Uterus (tissue), 2 donors: ENCODE measurements at regions not wholly inside any gene's neighbourhood (a gene's known extent, or its start where the extent isn't known, plus 50 kb on each side); places are given as distances from the start of the nearest gene placed in this dataset.

ENCODE experiments used
- POLR2A ChIP-seq, 2 donors: fragments of 450-650 bp; IDR thresholded peaks; one replicate each; pipeline ENCODE4 v1.6.1; 2016; ENCODE audit warnings: antibody characterized with exemption in 2 of 2, mild to moderate bottlenecking in 1 of 2, moderate library complexity in 1 of 2
- TF ChIP-seq, protein P1 (sequence below), 4 experiments: fragments of 200-600 bp in 2 of 4; fragments of 450-650 bp in 2 of 4; sonication (generic) in 2 of 4; IDR thresholded peaks; one replicate each; pipeline ENCODE4 v1.5.1; 2016 to 2019; ENCODE audit warnings: antibody characterized with exemption in 4 of 4, mild to moderate bottlenecking in 2 of 4, moderate library complexity in 1 of 4

DNA sequence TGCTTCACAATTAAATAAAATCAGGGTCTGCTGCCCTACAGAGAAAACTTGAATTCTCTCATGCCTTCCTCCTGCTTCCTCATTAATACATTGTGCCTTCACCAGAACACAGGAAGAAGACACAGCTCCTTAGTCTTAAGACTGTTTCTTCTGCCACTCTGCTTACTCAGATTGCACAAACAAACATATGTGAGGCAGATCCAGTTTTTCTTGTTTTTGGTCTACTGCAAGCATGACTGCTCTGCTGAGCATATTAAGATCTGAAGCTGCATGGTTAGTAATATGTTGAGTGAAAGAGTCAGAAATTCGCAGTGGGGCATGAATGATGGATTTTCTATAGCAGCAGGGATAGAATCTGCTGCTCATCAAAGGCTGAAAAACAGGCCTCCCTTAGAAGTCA lies 321.1 kb upstream of the STXBP6 start:
- no peak for TF ChIP-seq POLR2A (IDR thresholded peaks at IDR 0.05)
- TF ChIP-seq, protein P1, sequence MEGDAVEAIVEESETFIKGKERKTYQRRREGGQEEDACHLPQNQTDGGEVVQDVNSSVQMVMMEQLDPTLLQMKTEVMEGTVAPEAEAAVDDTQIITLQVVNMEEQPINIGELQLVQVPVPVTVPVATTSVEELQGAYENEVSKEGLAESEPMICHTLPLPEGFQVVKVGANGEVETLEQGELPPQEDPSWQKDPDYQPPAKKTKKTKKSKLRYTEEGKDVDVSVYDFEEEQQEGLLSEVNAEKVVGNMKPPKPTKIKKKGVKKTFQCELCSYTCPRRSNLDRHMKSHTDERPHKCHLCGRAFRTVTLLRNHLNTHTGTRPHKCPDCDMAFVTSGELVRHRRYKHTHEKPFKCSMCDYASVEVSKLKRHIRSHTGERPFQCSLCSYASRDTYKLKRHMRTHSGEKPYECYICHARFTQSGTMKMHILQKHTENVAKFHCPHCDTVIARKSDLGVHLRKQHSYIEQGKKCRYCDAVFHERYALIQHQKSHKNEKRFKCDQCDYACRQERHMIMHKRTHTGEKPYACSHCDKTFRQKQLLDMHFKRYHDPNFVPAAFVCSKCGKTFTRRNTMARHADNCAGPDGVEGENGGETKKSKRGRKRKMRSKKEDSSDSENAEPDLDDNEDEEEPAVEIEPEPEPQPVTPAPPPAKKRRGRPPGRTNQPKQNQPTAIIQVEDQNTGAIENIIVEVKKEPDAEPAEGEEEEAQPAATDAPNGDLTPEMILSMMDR (IDR thresholded peaks at IDR 0.05): no peak
